Astrocyte (in vitro differentiated cells and primary cell): ENCODE measurements at regions not wholly inside any gene's neighbourhood (a gene's known extent, or its start where the extent isn't known, plus 50 kb on each side); places are given as distances from the start of the nearest gene placed in this dataset.

Experiments used
- EZH2 ChIP-seq: IDR thresholded peaks from 2 replicates; pipeline ENCODE4 v1.6.1; 2012; ENCODE audit warnings: mild to moderate bottlenecking, low read length, inconsistent platforms; ENCODE audit not compliant: insufficient read depth
- TF ChIP-seq, protein P1 (sequence below): IDR thresholded peaks from 2 replicates; pipeline ENCODE4 v1.5.1; 2011; ENCODE audit warnings: low read depth, mild to moderate bottlenecking, inconsistent platforms, low read length, moderate library complexity; ENCODE audit not compliant: insufficient read depth

DNA sequence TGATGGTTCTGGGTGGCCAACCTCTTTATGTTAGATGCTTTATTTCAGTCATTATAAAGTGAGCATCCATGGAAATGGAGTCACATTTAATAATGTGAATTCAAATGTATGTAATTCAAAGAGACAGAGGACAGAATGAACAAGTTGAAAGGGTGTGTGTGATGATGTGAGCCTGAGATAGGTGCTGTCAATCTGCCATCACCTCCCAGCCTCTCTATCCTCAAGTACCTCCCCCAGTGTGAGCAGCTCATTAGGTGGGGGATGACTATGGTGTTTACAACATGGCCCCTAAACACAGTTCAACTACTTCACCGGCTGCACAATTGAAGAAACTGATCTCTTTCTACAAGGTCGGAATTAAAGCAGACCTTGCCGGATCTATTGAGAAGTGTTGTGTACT, 74.7 kb upstream of the IGFBP5 start:
- TF ChIP-seq, protein P1, sequence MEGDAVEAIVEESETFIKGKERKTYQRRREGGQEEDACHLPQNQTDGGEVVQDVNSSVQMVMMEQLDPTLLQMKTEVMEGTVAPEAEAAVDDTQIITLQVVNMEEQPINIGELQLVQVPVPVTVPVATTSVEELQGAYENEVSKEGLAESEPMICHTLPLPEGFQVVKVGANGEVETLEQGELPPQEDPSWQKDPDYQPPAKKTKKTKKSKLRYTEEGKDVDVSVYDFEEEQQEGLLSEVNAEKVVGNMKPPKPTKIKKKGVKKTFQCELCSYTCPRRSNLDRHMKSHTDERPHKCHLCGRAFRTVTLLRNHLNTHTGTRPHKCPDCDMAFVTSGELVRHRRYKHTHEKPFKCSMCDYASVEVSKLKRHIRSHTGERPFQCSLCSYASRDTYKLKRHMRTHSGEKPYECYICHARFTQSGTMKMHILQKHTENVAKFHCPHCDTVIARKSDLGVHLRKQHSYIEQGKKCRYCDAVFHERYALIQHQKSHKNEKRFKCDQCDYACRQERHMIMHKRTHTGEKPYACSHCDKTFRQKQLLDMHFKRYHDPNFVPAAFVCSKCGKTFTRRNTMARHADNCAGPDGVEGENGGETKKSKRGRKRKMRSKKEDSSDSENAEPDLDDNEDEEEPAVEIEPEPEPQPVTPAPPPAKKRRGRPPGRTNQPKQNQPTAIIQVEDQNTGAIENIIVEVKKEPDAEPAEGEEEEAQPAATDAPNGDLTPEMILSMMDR, result no peak
- no peak for TF ChIP-seq EZH2
